ENCODE measurements at regions not wholly inside any gene's neighbourhood (a gene's known extent, or its start where the extent isn't known, plus 50 kb on each side); places are given as distances from the start of the nearest gene placed in this dataset.
A peak's percentile ranks its signal among the peaks of the same experiment; 100 is the strongest.

DNA sequence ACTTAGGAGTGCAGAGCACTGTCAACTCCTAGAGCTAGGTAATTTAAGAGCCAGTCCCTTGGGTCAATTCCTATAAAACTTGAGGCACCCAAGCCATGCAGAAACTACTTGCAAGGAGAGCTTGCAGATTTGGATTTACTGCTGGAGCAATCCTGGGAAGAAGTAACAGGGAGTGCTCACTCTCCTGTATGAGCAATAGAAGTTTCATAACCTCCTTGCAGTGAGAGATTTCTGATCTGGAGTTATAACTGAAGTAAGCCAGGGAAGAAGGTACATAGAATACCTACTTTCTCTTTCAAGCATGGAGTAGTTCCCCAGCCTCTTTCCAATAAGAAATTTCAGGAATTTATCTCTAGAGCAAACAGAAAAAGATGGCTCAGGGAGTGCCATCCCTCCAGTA, 650.1 kb upstream of the USP15 start:
- Histone ChIP-seq H2AFZ (ENCODE audit: low read length) (peak overlapping the region; percentile 97), H3K23ac (ENCODE audit: insufficient read length) (no peak overlapping the region), H4K8ac (ENCODE audit: extremely low read depth, insufficient read depth, low read length) (no peak overlapping the region), H2BK5ac (ENCODE audit: low read depth, low read length) (no peak overlapping the region), H3K79me1 (ENCODE audit: low read depth, low read length) (no peaks in the 10 kb centered on the region), H2BK20ac (ENCODE audit: low read length) (no peak overlapping the region), H3K18ac (ENCODE audit: extremely low read depth, low read length) (no peak overlapping the region), H2BK120ac (replicated peaks; ENCODE audit: low read depth, low read length) (no peak overlapping the region), H4K20me1 (replicated peaks in 1 of 2; ENCODE audit: control insufficient read depth in 1 of 2, insufficient read depth in 2 of 2, low read length in 2 of 2) (no peaks in the 10 kb centered on the region), H3K36me3 (ENCODE audit: control insufficient read depth in 2 of 4, insufficient read depth in 4 of 4, low read length in 3 of 4) (no peaks in the 10 kb centered on the region), H3K27ac (ENCODE audit: low read depth, low read length) (no peak overlapping the region), H3K4me3 (ENCODE audit: extremely low read depth in 1 of 4, insufficient read depth in 2 of 4, low read depth in 3 of 4, low read length in 4 of 4) (no peak overlapping the region), H3K9ac (replicated peaks in 1 of 4; ENCODE audit: extremely low read depth in 1 of 4, low read depth in 3 of 4, low read length in 3 of 4) (no peak overlapping the region), H2AK5ac (ENCODE audit: low read depth, low read length) (no peak overlapping the region), H2BK12ac (ENCODE audit: low read depth, low read length) (no peak overlapping the region), H2BK15ac (ENCODE audit: low read length) (no peak overlapping the region), H4K91ac (replicated peaks; ENCODE audit: insufficient read length, low read length) (no peak overlapping the region), H3K14ac (ENCODE audit: insufficient read length) (no peak overlapping the region), H3K56ac (replicated peaks; ENCODE audit: insufficient read length, low read depth, low read length) (no peak overlapping the region), H3K79me2 (ENCODE audit: control insufficient read depth in 1 of 2, insufficient read depth in 2 of 2, low read length in 2 of 2) (no peaks in the 10 kb centered on the region), H3K4me1 (replicated peaks in 1 of 4; ENCODE audit: control insufficient read depth in 3 of 4, insufficient read depth in 4 of 4, low read length in 3 of 4) (no peaks in the 10 kb centered on the region; a peak in 3 of 7 replicates), H3K4me2 (ENCODE audit: insufficient read depth in 1 of 2, low read depth in 2 of 2, low read length in 2 of 2) (no peak overlapping the region), H3K9me3 (ENCODE audit: insufficient read depth in 2 of 2, low read depth in 1 of 2, low read length in 1 of 2) (no peaks in the 10 kb centered on the region), H3K4ac (replicated peaks; ENCODE audit: insufficient read length, low read depth, low read length) (no peak overlapping the region), H3K23me2 (ENCODE audit: low read depth, low read length) (no peaks in the 10 kb centered on the region), H3K27me3 (replicated peaks in 1 of 4; ENCODE audit: control insufficient read depth in 3 of 4, extremely low read depth in 1 of 4, insufficient read depth in 3 of 4, low read length in 3 of 4) (no peaks in the 10 kb centered on the region), H4K5ac (ENCODE audit: insufficient read length, low read depth, low read length) (no peak overlapping the region)
- ChIA-PET CTCF (ENCODE audit: partially characterized antibody) (no interaction called here), POLR2A (ENCODE audit: partially characterized antibody) (no interaction called here)
- FAIRE-seq, result no peak
- no peak for DNase-seq (ENCODE audit: low read depth in 1 of 2, low spot score in 2 of 2)
- TF ChIP-seq GTF2F1 (IDR thresholded peaks at IDR 0.05; ENCODE audit: borderline replicate concordance, low read depth, low read length) (no peak), RBBP5 (IDR thresholded peaks at IDR 0.05; ENCODE audit: borderline replicate concordance, low read depth, low read length) (no peak), TCF12 (IDR thresholded peaks at IDR 0.05; ENCODE audit: low read depth, low read length) (no peak), NANOG (IDR thresholded peaks at IDR 0.05; ENCODE audit: insufficient read depth, low read depth, low read length, poor library complexity, severe bottlenecking) (no peak), SAP30 (IDR thresholded peaks at IDR 0.05; ENCODE audit: insufficient read depth, insufficient replicate concordance, low read length) (no peak), CBX5 (IDR thresholded peaks at IDR 0.05; ENCODE audit: low read depth, low read length) (no peak), CHD1 (IDR thresholded peaks at IDR 0.05; ENCODE audit: low read depth, low read length) (no peak), HDAC2 (IDR thresholded peaks at IDR 0.05; ENCODE audit: borderline replicate concordance in 1 of 2, low read depth in 2 of 2, low read length in 2 of 2) (no peak), ASH2L (IDR thresholded peaks at IDR 0.05; ENCODE audit: low read length) (no peak), SIN3A (conservative IDR thresholded peaks at IDR 0.05 in 1 of 2, IDR thresholded peaks at IDR 0.05 in 1 of 2; ENCODE audit: low read depth in 1 of 2, low read length in 2 of 2) (no peak), TBP (IDR thresholded peaks at IDR 0.05; ENCODE audit: low read depth, low read length) (no peak)
- TF ChIP-seq, protein P1, sequence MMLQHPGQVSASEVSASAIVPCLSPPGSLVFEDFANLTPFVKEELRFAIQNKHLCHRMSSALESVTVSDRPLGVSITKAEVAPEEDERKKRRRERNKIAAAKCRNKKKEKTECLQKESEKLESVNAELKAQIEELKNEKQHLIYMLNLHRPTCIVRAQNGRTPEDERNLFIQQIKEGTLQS (IDR thresholded peaks at IDR 0.05; ENCODE audit: insufficient read depth, low read depth, low read length), result no peak
- TF ChIP-seq, protein P2, sequence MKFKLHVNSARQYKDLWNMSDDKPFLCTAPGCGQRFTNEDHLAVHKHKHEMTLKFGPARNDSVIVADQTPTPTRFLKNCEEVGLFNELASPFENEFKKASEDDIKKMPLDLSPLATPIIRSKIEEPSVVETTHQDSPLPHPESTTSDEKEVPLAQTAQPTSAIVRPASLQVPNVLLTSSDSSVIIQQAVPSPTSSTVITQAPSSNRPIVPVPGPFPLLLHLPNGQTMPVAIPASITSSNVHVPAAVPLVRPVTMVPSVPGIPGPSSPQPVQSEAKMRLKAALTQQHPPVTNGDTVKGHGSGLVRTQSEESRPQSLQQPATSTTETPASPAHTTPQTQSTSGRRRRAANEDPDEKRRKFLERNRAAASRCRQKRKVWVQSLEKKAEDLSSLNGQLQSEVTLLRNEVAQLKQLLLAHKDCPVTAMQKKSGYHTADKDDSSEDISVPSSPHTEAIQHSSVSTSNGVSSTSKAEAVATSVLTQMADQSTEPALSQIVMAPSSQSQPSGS (IDR thresholded peaks at IDR 0.05; ENCODE audit: low read length), result no peak
